ENCODE measurements at regions not wholly inside any gene's neighbourhood (a gene's known extent, or its start where the extent isn't known, plus 50 kb on each side); places are given as distances from the start of the nearest gene placed in this dataset.

DNA sequence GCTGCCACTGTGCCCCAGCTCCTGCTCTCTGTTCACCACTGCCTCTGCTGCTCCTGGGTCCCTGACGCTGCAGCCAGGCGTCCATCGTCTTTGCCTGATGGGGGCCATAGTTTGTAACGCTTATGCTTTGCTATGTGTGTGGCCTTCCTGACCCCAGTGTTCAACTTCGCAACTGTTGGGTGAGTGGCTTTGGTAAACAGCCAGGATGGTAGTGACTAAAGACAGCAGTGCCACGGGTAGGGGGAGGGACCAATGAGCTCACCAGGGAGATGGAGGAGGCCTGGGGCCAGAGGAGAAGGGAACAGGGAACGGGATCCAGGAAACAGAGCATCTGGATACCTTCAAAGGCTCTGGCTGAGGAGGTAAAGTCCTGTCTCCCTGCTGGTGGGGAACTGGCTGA is 75.9 kb upstream of the ALDH1L1 start:
- no peak overlapping the region for H3K27ac ChIP-seq (ENCODE audit: low read length)
- no peaks in the 10 kb centered on the region for H3K4me1 ChIP-seq (ENCODE audit: control insufficient read depth in 1 of 2, insufficient read depth in 2 of 2, low read length in 2 of 2)
- no peak overlapping the region for H3K4me3 ChIP-seq (ENCODE audit: low read depth in 1 of 2, low read length in 2 of 2)
- H3K27me3 ChIP-seq (ENCODE audit: low read depth, low read length), result no peaks in the 10 kb centered on the region
- no peaks in the 10 kb centered on the region for H3K36me3 ChIP-seq (ENCODE audit: control insufficient read depth in 1 of 2, insufficient read depth in 2 of 2, low read length in 2 of 2)
- H3K9me3 ChIP-seq (ENCODE audit: control insufficient read depth in 1 of 2, low read length in 2 of 2), result no peaks in the 10 kb centered on the region

- Histone ChIP-seq H3K4me1 (ENCODE audit: control insufficient read depth in 1 of 2, insufficient read depth in 2 of 2, low read length in 2 of 2) (no peaks in the 10 kb centered on the region), H3K27ac (ENCODE audit: low read length) (no peak overlapping the region), H3K4me3 (ENCODE audit: low read depth in 1 of 2, low read length in 2 of 2) (no peak overlapping the region), H3K36me3 (ENCODE audit: control insufficient read depth in 1 of 2, insufficient read depth in 2 of 2, low read length in 2 of 2) (no peaks in the 10 kb centered on the region), H3K9me3 (ENCODE audit: control insufficient read depth in 1 of 2, low read length in 2 of 2) (no peaks in the 10 kb centered on the region), H3K27me3 (ENCODE audit: low read depth, low read length) (no peaks in the 10 kb centered on the region)
Measured at GRCh38 chr3:126253072-126253471, 72.7 kb upstream of the ALDH1L1 start.

DNA sequence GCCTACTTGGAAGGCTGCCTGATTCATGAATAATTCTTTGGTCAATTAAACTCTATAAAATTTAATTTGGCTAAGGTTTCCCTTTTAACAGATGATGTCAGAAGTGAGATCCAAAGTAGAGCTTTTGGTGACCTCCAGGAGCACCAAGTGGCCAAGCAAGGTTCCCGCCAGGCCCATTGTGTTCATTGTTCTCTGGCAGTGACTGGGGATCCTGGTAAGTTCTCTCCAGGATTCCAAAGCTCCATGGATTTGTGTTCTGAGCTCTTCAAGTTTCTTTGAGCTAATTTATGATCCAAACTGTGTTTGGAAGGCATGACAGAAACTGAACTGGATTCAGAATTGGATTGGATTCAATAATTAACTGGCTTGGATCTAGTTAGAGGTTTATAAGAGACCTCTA is 72.0 kb upstream of the ALDH1L1 start:
- no peak overlapping the region for H3K4me3 ChIP-seq (ENCODE audit: low read depth in 1 of 2, low read length in 2 of 2)
- no peaks in the 10 kb centered on the region for H3K4me1 ChIP-seq (ENCODE audit: control insufficient read depth in 1 of 2, insufficient read depth in 2 of 2, low read length in 2 of 2)
- H3K27ac ChIP-seq (ENCODE audit: low read length), result no peak overlapping the region
- H3K9me3 ChIP-seq (ENCODE audit: control insufficient read depth in 1 of 2, low read length in 2 of 2), result no peaks in the 10 kb centered on the region
- no peaks in the 10 kb centered on the region for H3K36me3 ChIP-seq (ENCODE audit: control insufficient read depth in 1 of 2, insufficient read depth in 2 of 2, low read length in 2 of 2)
- H3K27me3 ChIP-seq (ENCODE audit: low read depth, low read length), result no peaks in the 10 kb centered on the region

GRCh38 chr3:126245811-126246727 is 65.7 kb upstream of the ALDH1L1 start:
- Histone ChIP-seq H3K27ac (ENCODE audit: low read length) (no peak overlapping the region), H3K27me3 (ENCODE audit: low read depth, low read length) (no peaks in the 10 kb centered on the region), H3K4me1 (ENCODE audit: control insufficient read depth in 1 of 2, insufficient read depth in 2 of 2, low read length in 2 of 2) (no peaks in the 10 kb centered on the region), H3K4me3 (ENCODE audit: low read depth in 1 of 2, low read length in 2 of 2) (no peak overlapping the region), H3K36me3 (ENCODE audit: control insufficient read depth in 1 of 2, insufficient read depth in 2 of 2, low read length in 2 of 2) (no peaks in the 10 kb centered on the region), H3K9me3 (ENCODE audit: control insufficient read depth in 1 of 2, low read length in 2 of 2) (peaks cover 0 to 6% of the 10 kb centered on the region in 2 donors)

Data from muscle layer of duodenum (tissue), 2 donors.